A673 (cell line): ENCODE measurements at regions not wholly inside any gene's neighbourhood (a gene's known extent, or its start where the extent isn't known, plus 50 kb on each side); places are given as distances from the start of the nearest gene placed in this dataset.

Experiments used
- CTCF ChIP-seq: fragments of 300-800, 200-600 bp; sonication (generic); conservative IDR thresholded peaks from 2 replicates; pipeline ENCODE4 v1.5.1; 2017; ENCODE audit warnings: low read depth, mild to moderate bottlenecking, antibody characterized with exemption, low read length, moderate library complexity, mixed read lengths
- EZH2 ChIP-seq: fragments of 200-600 bp; sonication (generic); IDR thresholded peaks from 2 replicates; pipeline ENCODE4 v1.6.1; 2017; ENCODE audit warnings: borderline replicate concordance, low read depth, mild to moderate bottlenecking, mixed read lengths, antibody characterized with exemption, low read length; ENCODE audit not compliant: poor library complexity, severe bottlenecking

- TF ChIP-seq CTCF (no peak), EZH2 (no peak)
These were observed 97.6 kb upstream of the GJB5 start for GRCh38 chr1:34657266-34657665.
